HG02678 (cell line): ENCODE measurements at regions not wholly inside any gene's neighbourhood (a gene's known extent, or its start where the extent isn't known, plus 50 kb on each side); places are given as distances from the start of the nearest gene placed in this dataset.

ENCODE experiments used
- ATAC-seq: cut with Tn5 transposase; IDR thresholded peaks from one replicate; pipeline ENCODE4 v1.9.1; 2021; ENCODE audit warnings: mild to moderate bottlenecking, moderate library complexity; ENCODE audit not compliant: unreplicated experiment

DNA sequence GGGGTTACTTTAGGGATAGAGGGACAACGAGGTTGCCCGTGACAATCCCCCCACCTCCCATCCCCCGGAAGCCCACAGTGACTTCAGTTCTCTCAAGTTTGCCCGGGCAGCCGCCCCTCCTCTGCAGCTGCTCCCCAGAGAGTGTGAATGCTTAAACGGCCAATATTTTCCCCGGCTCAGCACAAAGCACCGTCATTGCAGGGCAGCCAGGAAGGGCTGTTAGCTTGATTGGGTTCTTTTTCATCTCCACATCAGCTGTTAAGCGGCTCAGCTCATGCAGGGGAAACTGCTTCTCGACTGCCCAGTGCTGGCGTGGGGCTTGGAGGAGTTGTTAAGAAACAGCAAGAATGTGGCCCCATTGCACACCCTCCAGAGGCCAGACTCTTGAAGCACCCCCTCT lies 120.5 kb upstream of the NCOR2 start:
- ATAC-seq, result no peak

DNA sequence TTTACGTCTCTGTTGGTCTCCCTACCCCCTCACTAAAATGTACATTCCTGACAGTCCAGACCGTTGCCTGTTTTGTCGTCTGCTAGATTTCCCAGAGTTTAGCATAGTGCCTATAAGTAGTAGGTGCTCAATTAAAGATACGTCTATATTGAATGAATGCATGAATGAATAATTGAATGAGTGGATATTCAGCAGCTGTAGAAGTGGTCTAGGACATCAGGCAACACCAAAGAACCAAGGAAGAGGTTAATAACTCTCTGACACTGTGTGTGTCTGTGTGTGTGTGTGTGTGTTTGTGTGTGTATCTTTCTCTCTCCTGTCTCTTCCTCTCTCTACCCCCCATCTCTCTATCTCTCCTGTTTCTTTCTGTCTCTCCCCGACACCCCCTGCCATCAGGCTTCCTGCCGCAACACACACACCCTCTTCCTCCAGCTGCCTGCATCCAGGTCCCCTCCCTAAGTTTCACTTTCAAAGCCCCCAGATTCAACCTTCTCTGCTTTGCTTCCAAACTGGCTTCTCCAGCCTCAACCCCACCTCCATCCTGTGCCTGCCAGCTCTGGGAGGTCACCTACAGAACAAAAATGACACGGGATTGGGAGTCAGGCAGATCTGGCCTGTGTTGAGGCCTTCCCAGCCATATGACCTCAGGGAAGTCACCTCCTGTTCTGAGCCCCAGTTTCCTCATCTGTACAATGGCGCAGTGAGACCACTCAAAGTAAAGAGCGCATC lies 119.9 kb upstream of the NCOR2 start:
- no peak for ATAC-seq

DNA sequence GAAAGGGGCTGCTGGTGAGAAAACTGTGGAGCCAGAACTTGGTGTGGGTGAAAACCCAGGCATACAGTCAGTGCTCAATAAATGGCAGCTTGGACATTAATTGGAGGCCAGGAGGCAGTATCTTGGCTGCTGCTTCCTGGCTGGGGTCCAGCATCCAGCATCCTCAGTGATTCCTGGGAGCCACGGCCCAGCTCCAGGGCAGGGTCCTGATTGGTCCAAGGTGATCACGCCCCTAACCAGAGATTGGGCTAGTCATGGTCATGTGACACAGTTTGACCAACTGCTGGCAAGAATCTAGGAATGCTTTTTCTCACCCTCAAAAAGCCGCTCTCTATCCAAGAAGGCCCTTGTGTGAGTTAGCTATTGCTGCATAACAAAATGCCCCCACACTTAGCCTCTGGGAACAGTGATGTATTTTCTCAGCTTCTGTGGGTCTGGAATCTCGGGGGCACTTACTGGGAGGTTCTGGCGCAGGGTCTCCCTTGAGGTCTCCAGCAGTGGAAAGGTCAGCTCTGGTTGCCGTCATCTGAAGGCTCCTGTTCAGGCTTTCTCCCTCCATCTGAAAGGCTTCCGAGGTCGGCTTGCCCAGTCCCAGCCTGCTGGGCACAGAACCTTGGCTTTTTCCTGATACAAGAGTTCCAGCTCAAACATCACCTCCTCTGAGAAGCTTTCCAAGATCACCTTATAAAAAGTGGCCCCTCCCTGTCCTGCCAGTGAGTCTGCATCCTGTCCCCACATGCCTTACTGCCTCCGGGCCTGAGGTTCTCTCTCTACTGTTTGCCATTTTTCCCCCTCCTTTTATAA lies 119.2 kb upstream of the NCOR2 start:
- no peak for ATAC-seq

DNA sequence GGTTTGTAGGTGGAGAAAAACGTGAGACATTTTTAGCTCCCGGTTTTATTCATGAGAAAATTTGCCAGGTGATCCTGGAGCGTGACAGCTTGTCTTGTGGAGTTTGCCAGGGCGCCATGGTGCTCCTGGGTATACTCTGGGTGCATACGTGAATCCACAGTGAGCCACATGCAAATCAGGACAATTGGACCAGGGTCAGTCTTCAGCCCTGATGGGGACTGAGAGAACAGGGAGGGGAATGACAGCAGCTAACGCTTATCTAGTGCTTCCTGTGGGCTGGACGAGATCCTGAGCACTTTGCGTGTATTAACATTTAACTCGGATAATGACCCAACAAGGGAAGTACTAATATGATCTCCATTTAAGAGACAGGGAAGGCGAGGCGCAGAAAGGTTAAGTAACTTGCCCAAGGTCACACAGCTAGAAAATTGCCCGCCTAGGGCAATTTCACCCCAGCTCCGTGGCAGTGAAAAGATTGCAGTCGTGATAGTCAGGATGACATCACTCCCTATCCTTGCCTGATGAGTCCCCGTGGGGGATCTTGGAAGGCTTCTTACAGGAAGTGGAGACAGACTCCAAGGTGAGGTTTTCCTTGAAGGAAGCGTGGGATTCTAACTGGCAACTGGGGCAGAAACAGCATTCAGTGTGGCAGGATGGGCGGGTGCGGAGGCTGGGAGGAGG lies 118.4 kb upstream of the NCOR2 start:
- no peak for ATAC-seq

DNA sequence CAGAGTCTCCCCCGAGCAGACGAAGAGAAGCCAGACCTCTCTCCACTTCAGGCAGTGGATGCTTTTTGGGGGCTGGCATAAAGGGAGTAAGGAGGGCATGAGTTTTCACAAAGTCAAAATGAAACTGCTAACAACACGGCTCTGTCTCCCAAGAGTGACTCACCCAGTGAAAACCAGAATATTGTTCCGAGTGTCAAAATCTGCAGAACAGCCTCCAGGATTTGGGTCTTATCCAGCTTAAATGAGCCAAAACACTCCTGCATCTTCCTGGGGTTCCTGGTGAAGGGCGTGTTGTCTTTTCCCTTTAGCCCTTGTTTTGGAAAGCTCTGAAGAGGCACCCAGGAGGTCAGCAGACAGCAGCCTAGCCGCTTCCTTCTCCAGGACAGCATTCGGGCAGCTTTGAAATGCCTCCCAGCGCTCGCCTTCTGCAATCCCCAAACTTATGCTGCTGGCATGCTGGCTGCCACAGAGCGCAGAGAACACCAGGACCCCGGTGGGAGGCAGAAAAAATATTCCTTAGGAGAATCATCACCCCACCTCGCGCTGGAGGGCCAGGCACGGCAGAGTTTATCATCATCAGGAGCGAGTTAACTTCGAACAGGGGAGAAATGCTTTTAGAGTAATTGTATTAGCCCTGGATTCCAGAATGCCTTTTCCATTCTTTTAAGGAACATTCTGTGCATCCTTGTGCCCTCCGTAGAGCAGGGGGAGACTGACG lies 117.7 kb upstream of the NCOR2 start:
- ATAC-seq, result no peak

DNA sequence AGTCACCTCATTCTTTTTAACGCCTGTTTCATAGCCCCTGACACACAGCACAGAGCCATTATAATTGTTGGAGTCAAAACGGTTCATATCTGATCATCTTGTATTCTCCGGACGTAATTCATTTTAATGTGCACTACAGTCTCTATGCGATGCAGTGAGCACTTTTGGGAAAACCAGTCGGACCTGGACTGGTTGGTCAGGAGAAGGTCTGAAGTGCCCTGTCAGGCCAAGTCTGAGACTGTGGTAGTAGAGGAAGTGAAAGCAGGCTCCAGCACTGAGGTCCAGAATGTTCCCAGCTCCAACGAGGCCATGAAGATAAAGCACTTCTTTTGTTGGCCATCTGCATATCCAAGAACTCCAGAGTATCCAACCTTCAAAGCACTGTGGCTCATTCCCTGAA lies 117.1 kb upstream of the NCOR2 start:
- no peak for ATAC-seq

DNA sequence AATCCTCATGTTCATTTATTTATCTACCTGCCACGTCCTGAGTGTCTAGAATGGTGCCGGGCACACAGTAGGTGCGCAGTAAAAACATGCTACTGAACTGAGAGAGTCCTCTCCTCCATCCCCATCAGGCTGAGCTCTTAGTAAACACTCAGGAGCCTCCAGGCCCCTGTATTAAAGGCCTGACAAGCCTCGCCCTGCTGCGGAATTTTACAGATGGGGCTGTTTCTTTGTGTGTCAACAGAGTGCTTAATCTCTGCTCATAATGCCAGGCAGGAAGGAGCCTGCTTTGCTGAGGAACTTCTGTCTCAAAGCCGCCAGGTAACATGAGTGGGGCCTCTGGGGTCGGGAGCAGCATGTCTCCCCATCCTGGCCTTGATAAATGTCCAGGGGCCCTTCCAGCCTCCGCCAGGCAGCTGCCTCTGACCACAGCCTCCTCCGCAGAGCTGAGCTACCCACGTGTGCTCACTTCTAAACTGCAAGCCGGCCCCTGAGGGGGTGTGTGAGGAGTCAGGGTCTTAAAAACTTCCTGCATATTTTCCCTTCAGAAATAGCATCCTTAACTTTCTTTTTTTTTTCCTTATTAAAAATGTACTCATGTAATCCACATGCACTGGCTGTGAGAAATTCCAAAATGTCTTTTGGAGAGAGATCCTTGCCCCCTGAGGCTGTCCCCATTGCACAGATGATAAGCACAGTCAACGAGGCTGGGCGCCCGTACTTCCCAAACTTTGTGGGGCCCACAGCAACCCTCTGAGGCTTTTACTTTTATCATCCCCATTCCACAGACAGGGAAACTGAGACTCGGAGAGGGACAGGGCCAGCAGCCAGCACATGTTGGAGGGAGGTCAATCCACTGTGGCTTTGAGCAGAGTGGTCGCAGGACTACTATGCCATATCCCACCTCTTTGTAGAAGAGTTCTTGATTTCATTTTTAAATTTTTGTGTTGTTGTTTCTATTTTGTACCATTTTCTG lies 116.0 kb upstream of the NCOR2 start:
- no peak for ATAC-seq

DNA sequence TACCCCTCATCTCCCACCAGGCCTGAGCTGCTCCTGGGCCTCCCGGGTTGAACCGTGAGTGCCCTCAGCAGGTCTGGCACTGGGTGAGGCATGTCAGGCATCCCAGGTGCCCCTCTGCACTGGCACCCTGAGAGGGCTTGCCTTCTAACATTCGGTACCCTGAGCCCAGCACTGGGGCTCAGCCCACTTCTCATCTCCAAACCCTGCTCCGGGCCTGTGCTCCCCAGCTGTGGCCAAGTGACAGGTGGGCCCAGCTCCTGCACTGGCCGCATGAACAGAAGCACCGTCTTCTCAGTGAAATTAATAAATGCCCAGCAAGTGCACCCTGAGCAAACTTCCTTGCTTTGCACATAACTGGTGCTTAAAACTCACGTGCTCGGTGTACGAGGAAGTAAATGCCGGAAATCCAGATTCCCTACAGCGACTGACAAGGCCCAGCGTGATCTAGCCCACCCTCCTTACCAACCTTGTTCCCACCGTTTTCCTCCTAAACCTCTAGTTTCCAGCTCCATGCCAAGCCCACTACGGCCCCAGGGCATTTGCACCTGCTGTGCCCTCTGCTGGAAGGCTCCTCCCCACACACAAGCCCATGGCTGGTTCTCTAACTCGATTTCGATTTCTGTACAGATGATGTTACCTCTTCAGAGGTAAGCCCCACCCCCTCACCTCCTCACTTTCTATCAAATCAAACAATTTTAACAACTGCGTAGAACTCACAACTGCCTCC lies 115.2 kb upstream of the NCOR2 start:
- ATAC-seq, result no peak

DNA sequence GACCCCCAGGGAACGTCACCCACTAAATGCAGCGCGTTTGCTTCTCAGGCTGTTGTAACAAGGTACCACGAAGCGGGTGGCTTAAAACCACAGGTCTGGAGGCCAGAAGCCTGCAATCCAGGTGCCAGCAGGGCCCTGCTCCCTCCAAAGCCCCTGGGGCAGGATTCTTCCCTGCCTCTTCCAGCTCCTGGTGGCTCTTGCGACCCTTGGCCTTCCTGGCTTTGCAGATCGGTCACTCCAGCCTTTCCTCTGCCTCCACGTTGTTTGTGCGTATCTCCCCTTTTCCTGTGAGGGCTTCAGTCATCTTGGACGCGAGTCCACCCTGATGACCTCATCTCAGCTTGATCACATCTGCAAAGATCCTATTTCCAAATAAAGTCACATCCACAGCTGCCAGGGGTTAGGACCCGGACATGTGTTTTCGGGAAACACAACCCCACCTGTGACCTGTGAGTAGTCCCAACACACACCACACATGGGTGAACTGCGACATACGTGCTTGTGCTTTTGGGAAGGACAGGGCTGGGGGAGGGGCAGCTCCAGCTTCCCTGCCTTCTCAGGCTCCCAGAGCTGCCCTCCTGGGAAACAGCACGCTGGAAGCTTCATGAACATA lies 114.5 kb upstream of the NCOR2 start:
- no peak for ATAC-seq

DNA sequence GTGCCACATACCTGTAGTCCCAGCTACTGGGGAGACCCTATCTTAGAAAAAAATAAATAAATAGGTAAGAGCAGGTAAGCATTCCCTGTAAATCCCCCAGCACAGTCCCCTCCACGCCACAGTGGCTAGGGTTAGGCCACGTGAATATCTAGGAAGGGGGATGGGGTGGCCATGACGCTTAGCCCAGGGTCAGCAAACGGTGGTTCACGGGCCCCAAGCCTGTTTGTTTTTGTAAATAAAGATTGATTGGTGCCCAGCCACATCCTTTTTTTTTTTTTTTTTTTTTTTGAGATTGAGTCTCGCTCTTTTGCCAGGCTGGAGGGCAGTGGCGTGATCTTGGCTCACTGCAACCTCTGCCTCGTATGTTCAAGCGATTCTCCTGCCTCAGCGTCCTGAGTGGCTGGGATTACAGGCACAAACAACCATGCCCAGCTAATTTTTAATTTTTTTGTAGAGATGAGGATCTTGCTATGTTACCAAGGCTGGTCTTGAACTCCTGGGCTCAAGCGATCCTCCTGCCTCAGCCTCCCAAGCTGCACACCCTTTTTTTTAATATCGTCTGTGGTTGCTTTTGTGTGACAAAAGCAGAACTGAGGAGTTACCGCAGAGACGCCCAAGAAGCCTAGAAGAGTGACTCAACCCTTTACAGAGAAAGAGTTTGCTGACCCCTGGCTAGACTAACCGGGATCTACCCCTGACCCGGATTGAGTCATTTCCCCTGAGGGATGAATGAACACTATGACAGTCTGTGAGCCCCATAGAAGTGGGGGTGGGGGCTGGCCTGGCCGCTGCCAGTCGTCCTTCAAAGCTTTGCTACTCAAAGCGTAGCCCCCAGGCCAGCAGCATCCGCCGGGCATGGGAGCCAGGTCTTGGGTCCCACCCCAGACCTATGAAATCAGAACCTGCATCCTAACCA lies 113.7 kb upstream of the NCOR2 start:
- ATAC-seq, result no peak

DNA sequence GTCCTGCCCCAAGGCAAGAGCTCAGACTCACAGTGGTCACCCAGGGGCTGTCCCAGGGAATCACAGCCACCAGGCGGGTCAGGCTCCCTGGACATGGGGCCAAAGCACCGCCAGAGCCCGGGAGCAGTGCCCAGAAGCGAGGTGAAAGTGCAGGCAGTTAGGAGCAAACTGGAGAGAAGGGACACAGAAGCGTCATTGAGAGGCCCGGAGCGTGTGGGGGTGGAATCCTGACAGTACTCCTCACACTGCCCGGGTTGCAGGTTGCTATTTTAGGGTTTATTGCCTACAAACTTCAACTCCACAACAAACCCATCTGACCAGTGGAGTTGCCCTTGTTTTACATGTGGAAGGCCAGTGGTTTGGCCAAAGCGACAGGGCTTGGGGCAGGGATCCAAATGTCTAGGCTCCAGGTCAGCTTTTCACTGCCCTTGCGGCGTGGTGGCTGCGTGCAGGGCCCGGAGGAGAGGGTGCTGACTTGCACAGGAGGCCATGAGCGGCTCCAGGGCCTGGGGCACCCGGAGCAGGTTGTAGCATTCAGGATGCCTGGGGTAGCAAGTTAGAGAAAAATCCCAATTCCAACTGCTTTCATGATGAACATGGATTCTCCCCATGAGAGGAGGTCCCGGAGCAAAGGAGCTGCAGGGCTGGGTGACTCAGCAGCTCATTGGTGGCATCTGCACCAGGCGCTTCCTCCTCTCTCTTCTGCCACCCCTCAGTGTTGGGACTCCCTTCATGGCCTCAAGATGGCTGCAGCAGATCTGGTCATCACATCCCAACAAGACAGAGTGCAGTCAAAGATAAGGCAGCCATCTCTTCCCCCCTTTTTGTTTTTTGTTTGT lies 112.3 kb upstream of the NCOR2 start:
- no peak for ATAC-seq

DNA sequence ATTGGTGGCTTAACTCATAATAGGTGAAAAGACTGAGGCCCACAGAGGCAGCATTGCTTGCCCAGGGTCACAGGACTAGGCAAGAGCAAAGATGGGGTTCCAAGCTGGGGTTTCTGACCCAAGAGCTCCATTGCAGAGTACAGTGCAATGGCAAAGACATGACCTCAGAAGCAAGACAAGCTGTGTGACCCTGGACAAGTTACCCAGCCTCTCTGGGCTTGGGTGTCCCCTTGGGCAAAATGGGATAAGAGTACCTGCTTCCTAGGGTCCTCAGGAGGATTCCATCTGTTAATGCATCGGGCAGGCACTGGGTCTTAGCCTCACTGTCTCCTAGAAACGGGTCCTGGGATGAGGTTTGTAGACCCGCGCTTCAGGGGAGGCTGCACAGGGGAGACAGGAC lies 111.6 kb upstream of the NCOR2 start:
- no peak for ATAC-seq

DNA sequence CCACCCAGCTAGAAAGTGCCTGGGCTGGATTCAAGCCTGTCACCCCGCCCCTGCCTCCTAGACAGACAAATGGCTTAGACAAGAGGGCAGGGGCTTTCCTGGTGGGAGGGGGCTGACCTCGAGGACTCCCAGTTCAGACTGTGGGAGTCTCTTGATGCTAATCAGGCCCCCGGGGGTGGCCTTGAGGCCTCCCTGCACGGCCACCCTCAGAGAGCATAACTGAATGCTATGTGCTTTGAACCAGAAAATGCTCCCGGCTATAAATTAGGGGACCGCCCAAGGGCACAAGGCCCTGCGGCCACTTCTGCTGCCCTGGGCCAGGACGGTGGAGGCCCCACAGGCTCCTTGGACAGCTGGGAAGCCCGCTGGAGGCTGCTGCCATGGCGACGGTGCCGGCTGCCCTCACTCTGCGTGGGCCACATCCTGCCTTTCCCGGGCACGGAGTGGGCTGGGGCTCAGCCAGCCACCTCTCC lies 111.0 kb upstream of the NCOR2 start:
- ATAC-seq, result no peak

DNA sequence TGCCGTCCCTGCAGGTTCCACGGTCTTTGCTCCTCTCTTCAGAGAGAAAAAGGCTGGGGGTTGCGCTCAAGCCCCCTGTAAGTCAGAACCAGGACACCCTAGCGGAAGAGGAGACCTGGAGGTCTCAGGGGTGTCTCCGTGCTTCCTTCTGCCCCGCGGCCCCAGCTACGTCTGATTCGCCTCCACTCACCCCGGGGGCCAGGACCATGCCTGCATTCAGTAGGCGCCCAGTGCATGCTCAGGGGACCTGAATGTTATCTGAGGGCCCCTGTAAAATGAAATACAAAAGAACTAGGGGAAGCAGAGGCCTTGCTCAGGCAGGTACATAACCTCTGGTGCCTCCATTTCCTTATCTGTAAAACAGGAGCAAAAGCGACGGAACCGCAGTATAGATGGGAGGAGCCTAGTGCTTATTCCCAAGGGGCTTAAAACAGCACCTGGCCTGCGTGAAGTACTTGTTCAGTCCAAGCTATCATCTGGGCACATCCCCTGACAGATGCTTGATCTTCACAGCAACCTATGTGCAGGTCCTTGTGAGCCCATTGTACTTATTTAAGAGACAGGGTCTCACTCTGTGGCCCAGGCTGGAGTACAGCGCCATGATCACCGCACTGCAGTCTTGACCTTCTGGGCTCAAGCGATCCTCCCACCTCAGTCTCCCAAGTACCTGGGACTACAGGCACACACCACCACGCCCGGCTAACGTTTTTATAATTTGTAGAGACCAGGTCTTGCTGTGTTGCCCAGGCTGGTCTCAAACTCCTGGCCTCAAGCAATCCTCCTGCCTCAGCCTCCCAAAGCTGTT lies 110.3 kb upstream of the NCOR2 start:
- no peak for ATAC-seq

DNA sequence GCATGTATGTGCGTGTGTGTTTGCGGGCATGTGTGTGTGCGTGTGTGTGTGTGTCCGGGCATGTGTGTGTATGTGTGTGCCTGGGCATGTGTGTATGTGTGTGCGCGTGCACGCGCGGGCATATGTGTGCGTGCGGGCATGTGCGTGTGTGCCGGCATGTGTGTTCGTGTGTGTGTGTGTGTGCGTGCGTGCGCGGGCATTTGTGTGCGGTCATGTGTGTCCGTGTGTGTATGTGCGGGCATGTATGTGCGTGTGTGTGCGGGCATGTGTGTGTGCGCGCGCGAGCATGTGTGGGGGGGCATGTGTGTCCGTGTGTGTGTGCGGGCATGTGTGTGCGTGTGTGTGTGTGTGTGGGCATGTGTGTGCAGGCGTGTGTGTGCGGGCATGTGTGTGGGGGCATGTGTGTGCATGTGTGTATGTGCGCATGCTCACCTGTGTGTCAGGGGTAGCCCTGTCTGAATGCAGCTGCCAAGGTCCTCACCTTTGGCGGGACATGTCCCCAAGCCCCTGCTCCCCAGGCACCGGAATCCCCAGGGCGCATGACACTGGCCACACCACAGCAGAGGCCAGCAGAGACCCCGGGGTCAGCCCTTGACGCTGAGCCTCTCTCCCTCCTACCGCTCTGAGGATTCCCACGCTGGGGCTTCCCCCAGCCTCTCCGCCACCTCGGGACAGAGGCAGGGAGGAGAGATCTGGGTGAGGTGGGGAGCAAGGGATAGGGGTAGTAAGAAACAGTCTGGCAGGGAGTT lies 109.5 kb upstream of the NCOR2 start:
- no peak for ATAC-seq
